ENCODE measurements at regions not wholly inside any gene's neighbourhood (a gene's known extent, or its start where the extent isn't known, plus 50 kb on each side); places are given as distances from the start of the nearest gene placed in this dataset.

DNA sequence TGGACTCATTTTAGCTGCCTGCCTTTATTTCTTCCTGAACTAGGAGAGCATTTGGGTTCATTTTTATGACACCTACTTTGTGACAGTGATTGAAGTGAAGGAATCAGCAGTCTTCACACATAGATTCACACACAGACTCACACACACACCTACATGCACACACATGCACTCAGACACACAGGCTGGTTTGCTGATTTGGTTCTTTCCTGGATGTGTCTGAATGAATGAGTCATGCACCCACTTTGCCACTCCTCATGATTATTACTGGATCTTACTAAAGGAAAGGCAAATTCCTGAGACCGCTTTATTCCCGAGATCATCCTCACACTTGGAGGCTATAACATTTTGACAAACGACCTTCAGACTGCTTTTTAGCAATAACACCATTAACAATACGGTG is 529.5 kb downstream of the AGTPBP1 start:
- ChIA-PET POLR2A (no interaction called here), CTCF (no interaction called here)
- H3K9me3 ChIP-seq (ENCODE audit: control insufficient read depth, insufficient read depth, low read depth, low read length) = no peaks in the 10 kb centered on the region
- H3K36me3 ChIP-seq (ENCODE audit: control insufficient read depth in 2 of 2, insufficient read depth in 1 of 2, low read length in 2 of 2) = no peaks in the 10 kb centered on the region
- no peak overlapping the region for H3K4me3 ChIP-seq (ENCODE audit: low read depth, low read length)
- H3K27ac ChIP-seq (ENCODE audit: extremely low read depth, low read depth, low read length) = no peak overlapping the region
- peaks cover 4% of the 10 kb centered on the region; the same call in 1 of the 2 replicates for H3K4me1 ChIP-seq (ENCODE audit: control insufficient read depth, insufficient read depth, low read length)
- TF ChIP-seq ZNF549 (tag by site-specific recombination; IDR thresholded peaks at IDR 0.05) (no peak), ZBTB17 (tag by site-specific recombination; IDR thresholded peaks at IDR 0.05) (peak; percentile 8; the same call in 1 of the 2 replicates), ZNF10 (tag by site-specific recombination; IDR thresholded peaks at IDR 0.05) (peak; percentile 11; the same call in 1 of the 2 replicates), GLIS1 (tag by site-specific recombination; IDR thresholded peaks at IDR 0.05) (no peak), ZNF223 (tag by site-specific recombination; IDR thresholded peaks at IDR 0.05) (no peak), SP7 (tag by site-specific recombination; IDR thresholded peaks at IDR 0.05) (peak; percentile 11), ZNF624 (tag by site-specific recombination; IDR thresholded peaks at IDR 0.05) (no peak), ZNF211 (tag by site-specific recombination; IDR thresholded peaks at IDR 0.05; ENCODE audit: low read depth) (no peak), ZNF610 (tag by site-specific recombination; IDR thresholded peaks at IDR 0.05; ENCODE audit: borderline replicate concordance) (no peak), ZNF133 (tag by site-specific recombination; IDR thresholded peaks at IDR 0.05) (no peak), ZNF558 (tag by site-specific recombination; IDR thresholded peaks at IDR 0.05) (no peak), ZNF37A (tag by site-specific recombination; IDR thresholded peaks at IDR 0.05) (no peak), ZSCAN23 (tag by site-specific recombination; IDR thresholded peaks at IDR 0.05) (no peak), ZNF248 (tag by site-specific recombination; IDR thresholded peaks at IDR 0.05) (no peak), ZNF707 (tag by site-specific recombination; IDR thresholded peaks at IDR 0.05) (no peak), ZNF146 (tag by site-specific recombination; IDR thresholded peaks at IDR 0.05) (no peak), ZNF76 (tag by site-specific recombination; IDR thresholded peaks at IDR 0.05; ENCODE audit: borderline replicate concordance, low read depth) (no peak), ZNF121 (tag by site-specific recombination; IDR thresholded peaks at IDR 0.05) (no peak), ZNF302 (tag by site-specific recombination; IDR thresholded peaks at IDR 0.05; ENCODE audit: low read depth) (no peak), KLF8 (tag by site-specific recombination; IDR thresholded peaks at IDR 0.05) (no peak), ZNF561 (tag by site-specific recombination; IDR thresholded peaks at IDR 0.05; ENCODE audit: borderline replicate concordance) (no peak), ZNF335 (tag by site-specific recombination; conservative IDR thresholded peaks at IDR 0.05) (peak; percentile 65), ZIC2 (tag by site-specific recombination; IDR thresholded peaks at IDR 0.05) (no peak), ZBTB6 (tag by site-specific recombination; IDR thresholded peaks at IDR 0.05) (no peak), ZFHX2 (tag by site-specific recombination; conservative IDR thresholded peaks at IDR 0.05) (peak; percentile 37), ZNF473 (tag by site-specific recombination; IDR thresholded peaks at IDR 0.05) (no peak), ZBTB21 (tag by site-specific recombination; IDR thresholded peaks at IDR 0.05) (no peak), RBAK (tag by site-specific recombination; IDR thresholded peaks at IDR 0.05) (no peak)
- TF ChIP-seq, protein P1, sequence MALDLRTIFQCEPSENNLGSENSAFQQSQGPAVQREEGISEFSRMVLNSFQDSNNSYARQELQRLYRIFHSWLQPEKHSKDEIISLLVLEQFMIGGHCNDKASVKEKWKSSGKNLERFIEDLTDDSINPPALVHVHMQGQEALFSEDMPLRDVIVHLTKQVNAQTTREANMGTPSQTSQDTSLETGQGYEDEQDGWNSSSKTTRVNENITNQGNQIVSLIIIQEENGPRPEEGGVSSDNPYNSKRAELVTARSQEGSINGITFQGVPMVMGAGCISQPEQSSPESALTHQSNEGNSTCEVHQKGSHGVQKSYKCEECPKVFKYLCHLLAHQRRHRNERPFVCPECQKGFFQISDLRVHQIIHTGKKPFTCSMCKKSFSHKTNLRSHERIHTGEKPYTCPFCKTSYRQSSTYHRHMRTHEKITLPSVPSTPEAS (tag by site-specific recombination; IDR thresholded peaks at IDR 0.05) = peak; percentile 76
- TF ChIP-seq, protein P2, sequence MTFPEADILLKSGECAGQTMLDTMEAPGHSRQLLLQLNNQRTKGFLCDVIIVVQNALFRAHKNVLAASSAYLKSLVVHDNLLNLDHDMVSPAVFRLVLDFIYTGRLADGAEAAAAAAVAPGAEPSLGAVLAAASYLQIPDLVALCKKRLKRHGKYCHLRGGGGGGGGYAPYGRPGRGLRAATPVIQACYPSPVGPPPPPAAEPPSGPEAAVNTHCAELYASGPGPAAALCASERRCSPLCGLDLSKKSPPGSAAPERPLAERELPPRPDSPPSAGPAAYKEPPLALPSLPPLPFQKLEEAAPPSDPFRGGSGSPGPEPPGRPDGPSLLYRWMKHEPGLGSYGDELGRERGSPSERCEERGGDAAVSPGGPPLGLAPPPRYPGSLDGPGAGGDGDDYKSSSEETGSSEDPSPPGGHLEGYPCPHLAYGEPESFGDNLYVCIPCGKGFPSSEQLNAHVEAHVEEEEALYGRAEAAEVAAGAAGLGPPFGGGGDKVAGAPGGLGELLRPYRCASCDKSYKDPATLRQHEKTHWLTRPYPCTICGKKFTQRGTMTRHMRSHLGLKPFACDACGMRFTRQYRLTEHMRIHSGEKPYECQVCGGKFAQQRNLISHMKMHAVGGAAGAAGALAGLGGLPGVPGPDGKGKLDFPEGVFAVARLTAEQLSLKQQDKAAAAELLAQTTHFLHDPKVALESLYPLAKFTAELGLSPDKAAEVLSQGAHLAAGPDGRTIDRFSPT (tag by site-specific recombination; IDR thresholded peaks at IDR 0.05) = 0 out of 2 replicates have a peak, but pooled peaks have one; percentile 46
- TF ChIP-seq, protein P3, sequence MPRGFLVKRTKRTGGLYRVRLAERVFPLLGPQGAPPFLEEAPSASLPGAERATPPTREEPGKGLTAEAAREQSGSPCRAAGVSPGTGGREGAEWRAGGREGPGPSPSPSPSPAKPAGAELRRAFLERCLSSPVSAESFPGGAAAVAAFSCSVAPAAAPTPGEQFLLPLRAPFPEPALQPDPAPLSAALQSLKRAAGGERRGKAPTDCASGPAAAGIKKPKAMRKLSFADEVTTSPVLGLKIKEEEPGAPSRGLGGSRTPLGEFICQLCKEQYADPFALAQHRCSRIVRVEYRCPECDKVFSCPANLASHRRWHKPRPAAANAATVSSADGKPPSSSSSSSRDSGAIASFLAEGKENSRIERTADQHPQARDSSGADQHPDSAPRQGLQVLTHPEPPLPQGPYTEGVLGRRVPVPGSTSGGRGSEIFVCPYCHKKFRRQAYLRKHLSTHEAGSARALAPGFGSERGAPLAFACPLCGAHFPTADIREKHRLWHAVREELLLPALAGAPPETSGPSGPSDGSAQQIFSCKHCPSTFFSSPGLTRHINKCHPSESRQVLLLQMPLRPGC (tag by site-specific recombination; IDR thresholded peaks at IDR 0.05) = peak; percentile 50
- TF ChIP-seq, protein P4, sequence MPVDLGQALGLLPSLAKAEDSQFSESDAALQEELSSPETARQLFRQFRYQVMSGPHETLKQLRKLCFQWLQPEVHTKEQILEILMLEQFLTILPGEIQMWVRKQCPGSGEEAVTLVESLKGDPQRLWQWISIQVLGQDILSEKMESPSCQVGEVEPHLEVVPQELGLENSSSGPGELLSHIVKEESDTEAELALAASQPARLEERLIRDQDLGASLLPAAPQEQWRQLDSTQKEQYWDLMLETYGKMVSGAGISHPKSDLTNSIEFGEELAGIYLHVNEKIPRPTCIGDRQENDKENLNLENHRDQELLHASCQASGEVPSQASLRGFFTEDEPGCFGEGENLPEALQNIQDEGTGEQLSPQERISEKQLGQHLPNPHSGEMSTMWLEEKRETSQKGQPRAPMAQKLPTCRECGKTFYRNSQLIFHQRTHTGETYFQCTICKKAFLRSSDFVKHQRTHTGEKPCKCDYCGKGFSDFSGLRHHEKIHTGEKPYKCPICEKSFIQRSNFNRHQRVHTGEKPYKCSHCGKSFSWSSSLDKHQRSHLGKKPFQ (tag by site-specific recombination; IDR thresholded peaks at IDR 0.05) = 0 out of 2 replicates have a peak, but pooled peaks have one; percentile 52
